Chondrocyte (in vitro differentiated cells): ENCODE measurements at regions not wholly inside any gene's neighbourhood (a gene's known extent, or its start where the extent isn't known, plus 50 kb on each side); places are given as distances from the start of the nearest gene placed in this dataset.

Experiments used
- DNase-seq: peaks from one replicate; pipeline ENCODE4 v3.0.0; 2021; ENCODE audit warnings: mixed read lengths, low spot score
- H3K27ac Mint-ChIP-seq: one replicate; pipeline ENCODE4 v1.8.0; 2021; ENCODE audit warnings: mild to moderate bottlenecking, moderate library complexity, mixed read lengths; ENCODE audit not compliant: unreplicated experiment
- H3K27me3 Mint-ChIP-seq: 2 replicates; pipeline ENCODE4 v1.8.0; 2021; ENCODE audit warnings: low read depth, mixed read lengths
- H3K36me3 Mint-ChIP-seq: 2 replicates; pipeline ENCODE4 v1.8.0; 2021; ENCODE audit warnings: low read depth, mixed read lengths
- H3K4me1 Mint-ChIP-seq: 2 replicates; pipeline ENCODE4 v1.8.0; 2021; ENCODE audit warnings: low read depth, mild to moderate bottlenecking, mixed read lengths
- H3K4me3 Mint-ChIP-seq: one replicate; pipeline ENCODE4 v1.8.0; 2021; ENCODE audit warnings: mild to moderate bottlenecking, moderate library complexity, mixed read lengths; ENCODE audit not compliant: unreplicated experiment
- H3K9me3 Mint-ChIP-seq: 2 replicates; pipeline ENCODE4 v1.8.0; 2021; ENCODE audit warnings: low read depth, mixed read lengths
- CTCF ChIP-seq: fragments of 200-600 bp; sonication (generic); IDR thresholded peaks from 2 replicates; pipeline ENCODE4 v1.5.0; 2021; ENCODE audit warnings: antibody characterized with exemption, mild to moderate bottlenecking, moderate library complexity

- no peaks in the 10 kb centered on the region for H3K36me3 Mint-ChIP-seq
- peaks cover 8% of the 10 kb centered on the region for H3K9me3 Mint-ChIP-seq
- no peaks in the 10 kb centered on the region for H3K4me1 Mint-ChIP-seq
- TF ChIP-seq CTCF, result no peak
- H3K27ac Mint-ChIP-seq, result no peak overlapping the region
- DNase-seq, result peak; percentile 33
- no peaks in the 10 kb centered on the region for H3K27me3 Mint-ChIP-seq
- no peak overlapping the region for H3K4me3 Mint-ChIP-seq
Measured at GRCh38 chr3:84836961-84837360, 121.8 kb upstream of the CADM2 start.

- TF ChIP-seq CTCF, result no peak
- Mint-ChIP-seq H3K4me1 (no peaks in the 10 kb centered on the region), H3K4me3 (no peak overlapping the region), H3K9me3 (peaks cover 4% of the 10 kb centered on the region), H3K27ac (no peak overlapping the region), H3K27me3 (peaks cover 2% of the 10 kb centered on the region), H3K36me3 (no peaks in the 10 kb centered on the region)
- DNase-seq, result no peak
Measured at GRCh38 chr3:84877092-84877491, 81.7 kb upstream of the CADM2 start.

- H3K36me3 Mint-ChIP-seq, result no peaks in the 10 kb centered on the region
- H3K27me3 Mint-ChIP-seq, result peaks cover 2% of the 10 kb centered on the region
- H3K27ac Mint-ChIP-seq, result no peak overlapping the region
- no peaks in the 10 kb centered on the region for H3K4me1 Mint-ChIP-seq
- no peak for TF ChIP-seq CTCF
- DNase-seq, result no peak
- no peak overlapping the region for H3K4me3 Mint-ChIP-seq
- peaks cover 3% of the 10 kb centered on the region for H3K9me3 Mint-ChIP-seq
Measured at GRCh38 chr3:84881288-84881687, 77.5 kb upstream of the CADM2 start.

GRCh38 chr3:84885199-84885882 is 73.4 kb upstream of the CADM2 start:
- Mint-ChIP-seq H3K4me1 (no peaks in the 10 kb centered on the region), H3K27me3 (no peaks in the 10 kb centered on the region), H3K27ac (no peak overlapping the region), H3K36me3 (no peaks in the 10 kb centered on the region), H3K4me3 (no peak overlapping the region), H3K9me3 (peaks cover 18% of the 10 kb centered on the region)
- DNase-seq, result no peak
- no peak for TF ChIP-seq CTCF

GRCh38 chr3:84891851-84892250 is 66.9 kb upstream of the CADM2 start:
- Mint-ChIP-seq H3K4me3 (no peak overlapping the region), H3K27me3 (no peaks in the 10 kb centered on the region), H3K4me1 (no peaks in the 10 kb centered on the region), H3K27ac (no peak overlapping the region), H3K9me3 (peaks cover 30% of the 10 kb centered on the region), H3K36me3 (no peaks in the 10 kb centered on the region)
- TF ChIP-seq CTCF, result no peak
- no peak for DNase-seq
